HEK293 (cell line): ENCODE measurements at regions not wholly inside any gene's neighbourhood (a gene's known extent, or its start where the extent isn't known, plus 50 kb on each side); places are given as distances from the start of the nearest gene placed in this dataset.

ENCODE experiments used
- CTCF ChIA-PET: fragments of 350-600 bp; formaldehyde crosslinking; extraction: SDS; loops from one replicate; lab custom pipeline; 2021; ENCODE audit warnings: antibody characterized with exemption; lab: Yijun Ruan, JAX
- POLR2A ChIA-PET: fragments of 300-600 bp; formaldehyde crosslinking; extraction: SDS; loops from one replicate; lab custom pipeline; 2020; ENCODE audit warnings: antibody characterized with exemption, inconsistent platforms; lab: Yijun Ruan, JAX
- H3K27ac ChIP-seq: fragments of 200-500 bp; sonication (Bioruptor generic); 2 replicates; pipeline ENCODE4 v1.5.1; 2014; ENCODE audit warnings: low read depth, low read length, control low read depth, inconsistent platforms; ENCODE audit errors: extremely low read depth
- H3K36me3 ChIP-seq, 2 experiments: fragments of 200-500 bp in 1 of 2; sonication (Bioruptor generic) in 1 of 2; 1 replicate in 1 of 2; 2 replicates in 1 of 2; pipeline ENCODE4 v1.5.1; 2014 to 2017; ENCODE audit warnings: inconsistent platforms in 2 of 2, low read length in 2 of 2; ENCODE audit not compliant: control insufficient read depth in 2 of 2, insufficient read depth in 1 of 2
- H3K4me1 ChIP-seq: fragments of 200-500 bp; sonication (Bioruptor generic); 2 replicates; pipeline ENCODE4 v1.5.1; 2014; ENCODE audit warnings: mild to moderate bottlenecking, low read length, inconsistent platforms; ENCODE audit not compliant: control insufficient read depth, insufficient read depth
- H3K4me3 ChIP-seq: 2 replicates; pipeline ENCODE4 v1.5.1; 2011; ENCODE audit warnings: low read depth, mild to moderate bottlenecking, control low read depth, low read length, moderate library complexity
- H3K9me3 ChIP-seq: fragments of 200-500 bp; sonication (Bioruptor generic); 2 replicates; pipeline ENCODE4 v1.5.1; 2014; ENCODE audit warnings: low read depth, low read length, inconsistent platforms; ENCODE audit not compliant: control insufficient read depth, insufficient read depth
- BCL11B ChIP-seq: fragments of 450-650 bp; formaldehyde crosslinking; IDR thresholded peaks from 2 replicates; pipeline ENCODE4 v1.5.1; 2016; ENCODE audit warnings: low read depth, missing biosample characterization, missing genetic modification characterization
- GLI2 ChIP-seq: fragments of 450-650 bp; formaldehyde crosslinking; IDR thresholded peaks from 2 replicates; pipeline ENCODE4; 2017; ENCODE audit warnings: missing biosample characterization, missing genetic modification characterization, low read depth, borderline replicate concordance
- GLI4 ChIP-seq: fragments of 450-650 bp; formaldehyde crosslinking; IDR thresholded peaks from 2 replicates; pipeline ENCODE4 v1.5.1; 2016; ENCODE audit warnings: missing biosample characterization, missing genetic modification characterization
- GLIS1 ChIP-seq: fragments of 450-650 bp; formaldehyde crosslinking; IDR thresholded peaks from 2 replicates; pipeline ENCODE4 v1.5.1; 2016; ENCODE audit warnings: missing biosample characterization, missing genetic modification characterization
- KLF7 ChIP-seq: fragments of 450-650 bp; formaldehyde crosslinking; IDR thresholded peaks from 2 replicates; pipeline ENCODE4 v1.5.1; 2016; ENCODE audit warnings: missing biosample characterization, missing genetic modification characterization, borderline replicate concordance
- PATZ1 ChIP-seq: fragments of 450-650 bp; formaldehyde crosslinking; IDR thresholded peaks from 2 replicates; pipeline ENCODE4 v1.5.1; 2016; ENCODE audit warnings: missing biosample characterization, missing genetic modification characterization
- RBAK ChIP-seq: fragments of 450-650 bp; formaldehyde crosslinking; IDR thresholded peaks from 2 replicates; pipeline ENCODE4 v1.5.1; 2016; ENCODE audit warnings: missing biosample characterization, missing genetic modification characterization
- REST ChIP-seq: fragments of 450-650 bp; formaldehyde crosslinking; IDR thresholded peaks from 2 replicates; pipeline ENCODE4 v1.5.1; 2016; ENCODE audit warnings: missing biosample characterization, missing genetic modification characterization
- ZBTB17 ChIP-seq: fragments of 450-650 bp; formaldehyde crosslinking; IDR thresholded peaks from 2 replicates; pipeline ENCODE4 v1.5.1; 2016; ENCODE audit warnings: missing biosample characterization, missing genetic modification characterization
- ZNF239 ChIP-seq: fragments of 450-650 bp; formaldehyde crosslinking; IDR thresholded peaks from 2 replicates; pipeline ENCODE4 v1.5.1; 2016; ENCODE audit warnings: missing biosample characterization, missing genetic modification characterization
- ZNF311 ChIP-seq: fragments of 450-650 bp; formaldehyde crosslinking; IDR thresholded peaks from 2 replicates; pipeline ENCODE4 v1.5.1; 2017; ENCODE audit warnings: missing biosample characterization, missing genetic modification characterization, borderline replicate concordance
- ZNF37A ChIP-seq: fragments of 450-650 bp; IDR thresholded peaks from 2 replicates; pipeline ENCODE4 v1.5.1; 2018; ENCODE audit warnings: missing biosample characterization, missing genetic modification characterization
- ZNF514 ChIP-seq: fragments of 450-650 bp; formaldehyde crosslinking; IDR thresholded peaks from 2 replicates; pipeline ENCODE4 v1.5.1; 2016; ENCODE audit warnings: missing biosample characterization, missing genetic modification characterization
- ZNF658 ChIP-seq: fragments of 450-650 bp; formaldehyde crosslinking; IDR thresholded peaks from 2 replicates; pipeline ENCODE4; 2016; ENCODE audit warnings: missing biosample characterization, missing genetic modification characterization
- ZNF670 ChIP-seq: fragments of 450-650 bp; formaldehyde crosslinking; IDR thresholded peaks from 2 replicates; pipeline ENCODE4 v1.5.1; 2016; ENCODE audit warnings: missing biosample characterization, missing genetic modification characterization, low read depth
- TF ChIP-seq, protein P1 (sequence below): fragments of 450-650 bp; formaldehyde crosslinking; IDR thresholded peaks from 2 replicates; pipeline ENCODE4 v1.5.1; 2017; ENCODE audit warnings: missing biosample characterization, missing genetic modification characterization
- TF ChIP-seq, protein P2 (sequence below): fragments of 450-650 bp; formaldehyde crosslinking; IDR thresholded peaks from 2 replicates; pipeline ENCODE4 v1.5.1; 2017; ENCODE audit warnings: missing biosample characterization, mild to moderate bottlenecking, missing genetic modification characterization, moderate library complexity
- TF ChIP-seq, protein P3 (sequence below): fragments of 450-650 bp; formaldehyde crosslinking; IDR thresholded peaks from 2 replicates; pipeline ENCODE4 v1.5.1; 2016; ENCODE audit warnings: missing biosample characterization, missing genetic modification characterization
- TF ChIP-seq, protein P4 (sequence below): fragments of 450-650 bp; formaldehyde crosslinking; IDR thresholded peaks from 2 replicates; pipeline ENCODE4 v1.5.1; 2016; ENCODE audit warnings: missing biosample characterization, missing genetic modification characterization, borderline replicate concordance
- TF ChIP-seq, protein P5 (sequence below): fragments of 450-650 bp; formaldehyde crosslinking; IDR thresholded peaks from 2 replicates; pipeline ENCODE4 v1.5.1; 2016; ENCODE audit warnings: missing biosample characterization, missing genetic modification characterization
- TF ChIP-seq, protein P6 (sequence below): fragments of 450-650 bp; formaldehyde crosslinking; IDR thresholded peaks from 2 replicates; pipeline ENCODE4 v1.5.1; 2016; ENCODE audit warnings: missing biosample characterization, missing genetic modification characterization

DNA sequence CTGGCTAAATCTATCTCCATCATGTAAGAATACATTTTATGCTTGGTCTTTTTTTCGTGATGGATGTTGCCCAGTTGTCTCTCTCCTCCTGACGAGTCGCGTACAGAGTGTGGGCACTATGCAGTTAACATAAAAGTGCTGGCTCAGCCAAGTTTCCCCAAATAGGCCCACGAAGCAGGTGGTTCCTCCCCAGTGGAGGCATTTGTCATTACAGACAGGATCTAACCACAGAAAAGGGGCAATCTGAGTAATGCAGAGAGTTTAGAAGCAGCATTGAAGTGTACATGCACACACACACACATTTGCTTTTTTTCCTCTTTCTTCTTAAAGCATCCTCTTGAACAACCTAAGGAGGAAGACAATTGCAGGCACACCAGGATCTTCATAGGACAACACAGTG lies 188.7 kb upstream of the VCX start:
- CTCF ChIA-PET = no interaction called here
- Histone ChIP-seq H3K4me3 (no peak overlapping the region), H3K9me3 (no peaks in the 10 kb centered on the region), H3K36me3 (no peaks in the 10 kb centered on the region)
- TF ChIP-seq, protein P1, sequence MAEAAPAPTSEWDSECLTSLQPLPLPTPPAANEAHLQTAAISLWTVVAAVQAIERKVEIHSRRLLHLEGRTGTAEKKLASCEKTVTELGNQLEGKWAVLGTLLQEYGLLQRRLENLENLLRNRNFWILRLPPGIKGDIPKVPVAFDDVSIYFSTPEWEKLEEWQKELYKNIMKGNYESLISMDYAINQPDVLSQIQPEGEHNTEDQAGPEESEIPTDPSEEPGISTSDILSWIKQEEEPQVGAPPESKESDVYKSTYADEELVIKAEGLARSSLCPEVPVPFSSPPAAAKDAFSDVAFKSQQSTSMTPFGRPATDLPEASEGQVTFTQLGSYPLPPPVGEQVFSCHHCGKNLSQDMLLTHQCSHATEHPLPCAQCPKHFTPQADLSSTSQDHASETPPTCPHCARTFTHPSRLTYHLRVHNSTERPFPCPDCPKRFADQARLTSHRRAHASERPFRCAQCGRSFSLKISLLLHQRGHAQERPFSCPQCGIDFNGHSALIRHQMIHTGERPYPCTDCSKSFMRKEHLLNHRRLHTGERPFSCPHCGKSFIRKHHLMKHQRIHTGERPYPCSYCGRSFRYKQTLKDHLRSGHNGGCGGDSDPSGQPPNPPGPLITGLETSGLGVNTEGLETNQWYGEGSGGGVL (tag by site-specific recombination) = no peak
- TF ChIP-seq ZNF670 (tag by site-specific recombination) (no peak), ZNF658 (tag by site-specific recombination) (no peak), RBAK (tag by site-specific recombination) (no peak), ZNF514 (tag by site-specific recombination) (no peak), REST (no peak), ZNF239 (tag by site-specific recombination) (no peak), BCL11B (no peak), ZNF37A (tag by site-specific recombination) (no peak), PATZ1 (tag by site-specific recombination) (no peak)
- TF ChIP-seq, protein P2, sequence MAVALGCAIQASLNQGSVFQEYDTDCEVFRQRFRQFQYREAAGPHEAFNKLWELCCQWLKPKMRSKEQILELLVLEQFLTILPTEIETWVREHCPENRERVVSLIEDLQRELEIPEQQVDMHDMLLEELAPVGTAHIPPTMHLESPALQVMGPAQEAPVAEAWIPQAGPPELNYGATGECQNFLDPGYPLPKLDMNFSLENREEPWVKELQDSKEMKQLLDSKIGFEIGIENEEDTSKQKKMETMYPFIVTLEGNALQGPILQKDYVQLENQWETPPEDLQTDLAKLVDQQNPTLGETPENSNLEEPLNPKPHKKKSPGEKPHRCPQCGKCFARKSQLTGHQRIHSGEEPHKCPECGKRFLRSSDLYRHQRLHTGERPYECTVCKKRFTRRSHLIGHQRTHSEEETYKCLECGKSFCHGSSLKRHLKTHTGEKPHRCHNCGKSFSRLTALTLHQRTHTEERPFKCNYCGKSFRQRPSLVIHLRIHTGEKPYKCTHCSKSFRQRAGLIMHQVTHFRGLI = no peak
- TF ChIP-seq, protein P3, sequence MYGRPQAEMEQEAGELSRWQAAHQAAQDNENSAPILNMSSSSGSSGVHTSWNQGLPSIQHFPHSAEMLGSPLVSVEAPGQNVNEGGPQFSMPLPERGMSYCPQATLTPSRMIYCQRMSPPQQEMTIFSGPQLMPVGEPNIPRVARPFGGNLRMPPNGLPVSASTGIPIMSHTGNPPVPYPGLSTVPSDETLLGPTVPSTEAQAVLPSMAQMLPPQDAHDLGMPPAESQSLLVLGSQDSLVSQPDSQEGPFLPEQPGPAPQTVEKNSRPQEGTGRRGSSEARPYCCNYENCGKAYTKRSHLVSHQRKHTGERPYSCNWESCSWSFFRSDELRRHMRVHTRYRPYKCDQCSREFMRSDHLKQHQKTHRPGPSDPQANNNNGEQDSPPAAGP (tag by site-specific recombination) = no peak
- TF ChIP-seq, protein P4, sequence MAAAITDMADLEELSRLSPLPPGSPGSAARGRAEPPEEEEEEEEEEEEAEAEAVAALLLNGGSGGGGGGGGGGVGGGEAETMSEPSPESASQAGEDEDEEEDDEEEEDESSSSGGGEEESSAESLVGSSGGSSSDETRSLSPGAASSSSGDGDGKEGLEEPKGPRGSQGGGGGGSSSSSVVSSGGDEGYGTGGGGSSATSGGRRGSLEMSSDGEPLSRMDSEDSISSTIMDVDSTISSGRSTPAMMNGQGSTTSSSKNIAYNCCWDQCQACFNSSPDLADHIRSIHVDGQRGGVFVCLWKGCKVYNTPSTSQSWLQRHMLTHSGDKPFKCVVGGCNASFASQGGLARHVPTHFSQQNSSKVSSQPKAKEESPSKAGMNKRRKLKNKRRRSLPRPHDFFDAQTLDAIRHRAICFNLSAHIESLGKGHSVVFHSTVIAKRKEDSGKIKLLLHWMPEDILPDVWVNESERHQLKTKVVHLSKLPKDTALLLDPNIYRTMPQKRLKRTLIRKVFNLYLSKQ (tag by site-specific recombination) = no peak
- TF ChIP-seq, all 188 proteins: peak for 0
- no peak overlapping the region for H3K27ac ChIP-seq
- POLR2A ChIA-PET = no interaction called here
- H3K4me1 ChIP-seq = no peaks in the 10 kb centered on the region

- Histone ChIP-seq H3K4me1 (no peaks in the 10 kb centered on the region), H3K27ac (no peak overlapping the region), H3K9me3 (no peaks in the 10 kb centered on the region), H3K4me3 (no peak overlapping the region), H3K36me3 (no peaks in the 10 kb centered on the region)
- ChIA-PET POLR2A (no interaction called here), CTCF (no interaction called here)
- TF ChIP-seq GLIS1 = no peak
- TF ChIP-seq KLF7 = no peak
- TF ChIP-seq ZBTB17 (tag by site-specific recombination) = no peak
- TF ChIP-seq GLI4 (tag by site-specific recombination) = no peak
- no peak for TF ChIP-seq ZNF311 (tag by site-specific recombination)
- TF ChIP-seq, protein P5, sequence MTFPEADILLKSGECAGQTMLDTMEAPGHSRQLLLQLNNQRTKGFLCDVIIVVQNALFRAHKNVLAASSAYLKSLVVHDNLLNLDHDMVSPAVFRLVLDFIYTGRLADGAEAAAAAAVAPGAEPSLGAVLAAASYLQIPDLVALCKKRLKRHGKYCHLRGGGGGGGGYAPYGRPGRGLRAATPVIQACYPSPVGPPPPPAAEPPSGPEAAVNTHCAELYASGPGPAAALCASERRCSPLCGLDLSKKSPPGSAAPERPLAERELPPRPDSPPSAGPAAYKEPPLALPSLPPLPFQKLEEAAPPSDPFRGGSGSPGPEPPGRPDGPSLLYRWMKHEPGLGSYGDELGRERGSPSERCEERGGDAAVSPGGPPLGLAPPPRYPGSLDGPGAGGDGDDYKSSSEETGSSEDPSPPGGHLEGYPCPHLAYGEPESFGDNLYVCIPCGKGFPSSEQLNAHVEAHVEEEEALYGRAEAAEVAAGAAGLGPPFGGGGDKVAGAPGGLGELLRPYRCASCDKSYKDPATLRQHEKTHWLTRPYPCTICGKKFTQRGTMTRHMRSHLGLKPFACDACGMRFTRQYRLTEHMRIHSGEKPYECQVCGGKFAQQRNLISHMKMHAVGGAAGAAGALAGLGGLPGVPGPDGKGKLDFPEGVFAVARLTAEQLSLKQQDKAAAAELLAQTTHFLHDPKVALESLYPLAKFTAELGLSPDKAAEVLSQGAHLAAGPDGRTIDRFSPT (tag by site-specific recombination) = no peak
- no peak for TF ChIP-seq GLI2
- TF ChIP-seq, protein P6, sequence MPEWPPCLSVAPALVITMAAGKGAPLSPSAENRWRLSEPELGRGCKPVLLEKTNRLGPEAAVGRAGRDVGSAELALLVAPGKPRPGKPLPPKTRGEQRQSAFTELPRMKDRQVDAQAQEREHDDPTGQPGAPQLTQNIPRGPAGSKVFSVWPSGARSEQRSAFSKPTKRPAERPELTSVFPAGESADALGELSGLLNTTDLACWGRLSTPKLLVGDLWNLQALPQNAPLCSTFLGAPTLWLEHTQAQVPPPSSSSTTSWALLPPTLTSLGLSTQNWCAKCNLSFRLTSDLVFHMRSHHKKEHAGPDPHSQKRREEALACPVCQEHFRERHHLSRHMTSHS (tag by site-specific recombination) = no peak
These were observed 195.1 kb upstream of the VCX start for GRCh38 chrX:7647831-7648230.
